Cardiac muscle cell (in vitro differentiated cells and primary cell): ENCODE measurements at regions not wholly inside any gene's neighbourhood (a gene's known extent, or its start where the extent isn't known, plus 50 kb on each side); places are given as distances from the start of the nearest gene placed in this dataset.

Experiments used
- DNase-seq, 2 donors: peaks; one replicate each; pipeline versions ENCODE4 v3.0.0 to v3.0.0-alpha.2; 2010 to 2017; ENCODE audit warnings: low read depth in 1 of 2, low spot score in 1 of 2
- H3K27ac ChIP-seq: fragments of 200-600 bp; sonication (generic); 2 replicates; pipeline ENCODE4 v1.5.1; 2016
- H3K27me3 ChIP-seq: fragments of 200-600 bp; sonication (generic); 2 replicates; pipeline ENCODE4 v1.6.0; 2016; ENCODE audit warnings: control low read depth
- H3K36me3 ChIP-seq: fragments of 200-600 bp; sonication (generic); 2 replicates; pipeline ENCODE4 v1.5.1; 2016; ENCODE audit warnings: control low read depth
- H3K4me1 ChIP-seq: fragments of 200-600 bp; sonication (generic); 2 replicates; pipeline ENCODE4 v1.8.1; 2017; ENCODE audit warnings: low read depth, mild to moderate bottlenecking, mixed run types
- H3K4me3 ChIP-seq: fragments of 200-600 bp; sonication (generic); 2 replicates; pipeline ENCODE4 v1.5.1; 2016; ENCODE audit warnings: mild to moderate bottlenecking
- H3K9me3 ChIP-seq: fragments of 200-600 bp; sonication (generic); 2 replicates; pipeline ENCODE4 v1.5.1; 2017; ENCODE audit warnings: low read depth, mild to moderate bottlenecking, control low read depth
- CTCF ChIP-seq: IDR thresholded peaks from 2 replicates; pipeline ENCODE4 v1.5.1; 2012; ENCODE audit warnings: low read depth, mild to moderate bottlenecking, low read length

GRCh38 chr5:13624283-13625074, 320.0 kb downstream of the DNAH5 start:
- Histone ChIP-seq H3K36me3 (no peaks in the 10 kb centered on the region), H3K4me3 (no peak overlapping the region), H3K27me3 (no peaks in the 10 kb centered on the region), H3K4me1 (no peaks in the 10 kb centered on the region), H3K9me3 (no peaks in the 10 kb centered on the region), H3K27ac (no peak overlapping the region)
- no peak for DNase-seq
- no peak for TF ChIP-seq CTCF

GRCh38 chr5:13613621-13614020, 330.9 kb downstream of the DNAH5 start:
- H3K4me1 ChIP-seq = no peaks in the 10 kb centered on the region
- no peak overlapping the region for H3K27ac ChIP-seq
- no peak for DNase-seq
- TF ChIP-seq CTCF = no peak
- H3K36me3 ChIP-seq = no peaks in the 10 kb centered on the region
- no peaks in the 10 kb centered on the region for H3K9me3 ChIP-seq
- H3K27me3 ChIP-seq = no peaks in the 10 kb centered on the region
- H3K4me3 ChIP-seq = no peak overlapping the region

GRCh38 chr5:13611604-13612003, 332.9 kb downstream of the DNAH5 start:
- no peaks in the 10 kb centered on the region for H3K4me1 ChIP-seq
- no peaks in the 10 kb centered on the region for H3K27me3 ChIP-seq
- no peaks in the 10 kb centered on the region for H3K36me3 ChIP-seq
- H3K9me3 ChIP-seq = no peaks in the 10 kb centered on the region
- no peak overlapping the region for H3K27ac ChIP-seq
- no peak for DNase-seq
- no peak for TF ChIP-seq CTCF
- no peak overlapping the region for H3K4me3 ChIP-seq

GRCh38 chr5:13609504-13609903, 335.0 kb downstream of the DNAH5 start:
- Histone ChIP-seq H3K4me1 (no peaks in the 10 kb centered on the region), H3K4me3 (no peak overlapping the region), H3K9me3 (no peaks in the 10 kb centered on the region), H3K27ac (no peak overlapping the region), H3K36me3 (no peaks in the 10 kb centered on the region), H3K27me3 (no peaks in the 10 kb centered on the region)
- TF ChIP-seq CTCF = no peak
- no peak for DNase-seq

- no peak overlapping the region for H3K4me3 ChIP-seq
- TF ChIP-seq CTCF = no peak
- no peak for DNase-seq
- no peaks in the 10 kb centered on the region for H3K36me3 ChIP-seq
- H3K27ac ChIP-seq = no peak overlapping the region
- H3K4me1 ChIP-seq = no peaks in the 10 kb centered on the region
- no peaks in the 10 kb centered on the region for H3K27me3 ChIP-seq
- no peaks in the 10 kb centered on the region for H3K9me3 ChIP-seq
Measured at GRCh38 chr5:13606051-13606450, 338.4 kb downstream of the DNAH5 start.
